Vagina (tissue), 2 donors: ENCODE measurements at regions not wholly inside any gene's neighbourhood (a gene's known extent, or its start where the extent isn't known, plus 50 kb on each side); places are given as distances from the start of the nearest gene placed in this dataset.
"Not testable (repeated sequence)": the region's sequence is repeated elsewhere in the genome, so short reads cannot be mapped to it uniquely, and the experiment has no call there.

Source experiments
- DNase-seq, 2 donors: peaks; one replicate each; pipeline ENCODE4 v3.0.0-alpha.2; 2017; ENCODE audit errors: extremely low spot score in 2 of 2
- H3K27ac ChIP-seq: fragments of 200-600 bp; sonication (generic); one replicate; pipeline ENCODE4 v1.5.1; 2019
- H3K27me3 ChIP-seq: fragments of 200-600 bp; sonication (generic); one replicate; pipeline ENCODE4 v1.5.1; 2019
- H3K36me3 ChIP-seq, 2 donors: fragments of 200-600 bp; sonication (generic); one replicate each; pipeline ENCODE4 v1.5.1; 2017 to 2019
- H3K4me1 ChIP-seq: fragments of 200-600 bp; sonication (generic); one replicate; pipeline ENCODE4 v1.5.1; 2019
- H3K4me3 ChIP-seq, 2 donors: fragments of 200-600 bp; sonication (generic); 1 replicate in 1 of 2; 2 replicates in 1 of 2; pipeline ENCODE4 v1.5.1; 2016 to 2019
- H3K9me3 ChIP-seq: fragments of 200-600 bp; sonication (generic); one replicate; pipeline ENCODE4 v1.5.1; 2019
- POLR2A ChIP-seq, 2 donors: fragments of 450-650 bp; IDR thresholded peaks; one replicate each; pipeline ENCODE4 v1.6.1; 2017; ENCODE audit warnings: antibody characterized with exemption in 2 of 2, mild to moderate bottlenecking in 2 of 2, moderate library complexity in 2 of 2
- POLR2AphosphoS5 ChIP-seq, 2 donors: sonication (generic); formaldehyde crosslinking; IDR thresholded peaks; one replicate each; pipeline ENCODE4 v1.9.0; 2017; ENCODE audit warnings: antibody characterized with exemption in 2 of 2, mild to moderate bottlenecking in 2 of 2, low read depth in 1 of 2; ENCODE audit not compliant: insufficient read depth in 1 of 2
- intact Hi-C: fragments of 100-400 bp; cut with DNase I; formaldehyde crosslinking; loops from one replicate; pipeline ENCODE4 v1.15.1; 2023
- TF ChIP-seq, protein P1 (sequence below), 3 experiments: fragments of 450-650 bp in 2 of 3; fragments of 200-600 bp in 1 of 3; sonication (generic) in 1 of 3; IDR thresholded peaks; one replicate each; pipeline ENCODE4 v1.5.1; 2017 to 2019; ENCODE audit warnings: antibody characterized with exemption in 3 of 3, mild to moderate bottlenecking in 2 of 3, moderate library complexity in 2 of 3

DNA sequence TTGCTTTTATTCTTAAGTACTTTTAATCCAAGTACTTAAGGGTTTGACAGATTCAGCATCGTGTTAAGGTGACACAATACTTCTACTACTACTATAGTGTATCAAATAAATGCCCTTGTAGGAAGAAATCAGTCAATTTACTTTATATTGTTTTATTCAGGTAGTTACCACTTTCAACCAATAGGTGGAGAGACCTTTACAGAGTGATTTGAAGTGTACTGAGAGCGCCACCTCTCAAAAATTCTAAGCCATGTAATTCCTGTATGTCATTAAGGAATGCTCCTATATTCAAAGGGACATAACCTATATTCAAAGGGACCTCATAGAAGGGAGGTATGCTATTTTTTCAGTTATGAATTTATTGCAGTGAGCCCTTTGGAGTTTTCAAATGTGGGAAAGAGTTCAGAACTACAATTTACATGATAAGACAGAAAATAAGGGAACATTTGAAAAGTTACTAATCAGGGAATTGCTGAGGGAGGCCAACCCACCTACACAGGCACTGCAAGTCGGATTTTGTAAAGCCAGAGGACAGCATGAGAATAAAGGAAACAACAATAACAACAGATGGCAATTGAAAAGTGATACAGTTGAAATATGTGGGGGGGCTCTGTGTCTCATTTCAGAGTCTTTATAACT lies 955.6 kb downstream of the TBC1D32 start:
- intact Hi-C loops = no loop called here
- TF ChIP-seq POLR2AphosphoS5 (IDR thresholded peaks at IDR 0.05; ENCODE audit: insufficient read depth in 1 of 2, low read depth in 1 of 2) = no peak
- no peaks in the 10 kb centered on the region for H3K27me3 ChIP-seq
- no peak overlapping the region for H3K27ac ChIP-seq
- no peak overlapping the region for H3K4me3 ChIP-seq
- no peak for DNase-seq
- no peaks in the 10 kb centered on the region for H3K36me3 ChIP-seq
- no peaks in the 10 kb centered on the region for H3K9me3 ChIP-seq
- H3K4me1 ChIP-seq = no peaks in the 10 kb centered on the region

DNA sequence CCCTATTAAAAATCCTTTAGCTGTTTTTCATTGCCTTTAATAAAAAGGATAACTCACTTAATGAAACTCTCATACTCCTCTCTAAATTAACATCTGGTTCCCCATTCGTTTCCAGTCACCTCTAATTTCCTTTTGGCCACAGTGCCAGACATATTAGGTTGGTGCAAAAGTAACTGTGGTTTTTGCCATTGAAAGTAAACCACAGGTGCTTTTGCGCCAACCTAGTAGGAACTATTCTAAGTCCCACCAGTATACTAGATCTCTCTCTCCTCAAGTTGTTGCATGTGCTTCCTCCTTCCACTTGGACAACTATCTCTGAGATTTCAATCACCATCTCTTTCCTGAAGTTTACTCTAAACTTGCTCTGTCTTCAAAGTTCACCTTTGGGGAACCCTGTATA lies 961.1 kb downstream of the TBC1D32 start:
- TF ChIP-seq POLR2A (IDR thresholded peaks at IDR 0.05) (no peak), POLR2AphosphoS5 (IDR thresholded peaks at IDR 0.05; ENCODE audit: insufficient read depth in 1 of 2, low read depth in 1 of 2) (no peak)
- TF ChIP-seq, protein P1, sequence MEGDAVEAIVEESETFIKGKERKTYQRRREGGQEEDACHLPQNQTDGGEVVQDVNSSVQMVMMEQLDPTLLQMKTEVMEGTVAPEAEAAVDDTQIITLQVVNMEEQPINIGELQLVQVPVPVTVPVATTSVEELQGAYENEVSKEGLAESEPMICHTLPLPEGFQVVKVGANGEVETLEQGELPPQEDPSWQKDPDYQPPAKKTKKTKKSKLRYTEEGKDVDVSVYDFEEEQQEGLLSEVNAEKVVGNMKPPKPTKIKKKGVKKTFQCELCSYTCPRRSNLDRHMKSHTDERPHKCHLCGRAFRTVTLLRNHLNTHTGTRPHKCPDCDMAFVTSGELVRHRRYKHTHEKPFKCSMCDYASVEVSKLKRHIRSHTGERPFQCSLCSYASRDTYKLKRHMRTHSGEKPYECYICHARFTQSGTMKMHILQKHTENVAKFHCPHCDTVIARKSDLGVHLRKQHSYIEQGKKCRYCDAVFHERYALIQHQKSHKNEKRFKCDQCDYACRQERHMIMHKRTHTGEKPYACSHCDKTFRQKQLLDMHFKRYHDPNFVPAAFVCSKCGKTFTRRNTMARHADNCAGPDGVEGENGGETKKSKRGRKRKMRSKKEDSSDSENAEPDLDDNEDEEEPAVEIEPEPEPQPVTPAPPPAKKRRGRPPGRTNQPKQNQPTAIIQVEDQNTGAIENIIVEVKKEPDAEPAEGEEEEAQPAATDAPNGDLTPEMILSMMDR (IDR thresholded peaks at IDR 0.05) = no peak
- no peak overlapping the region for H3K27ac ChIP-seq
- DNase-seq = no peak
- no peak overlapping the region for H3K4me3 ChIP-seq
- no peaks in the 10 kb centered on the region for H3K36me3 ChIP-seq
- H3K9me3 ChIP-seq = no peaks in the 10 kb centered on the region
- no peaks in the 10 kb centered on the region for H3K27me3 ChIP-seq
- H3K4me1 ChIP-seq = no peaks in the 10 kb centered on the region
- intact Hi-C loops = no loop called here

DNA sequence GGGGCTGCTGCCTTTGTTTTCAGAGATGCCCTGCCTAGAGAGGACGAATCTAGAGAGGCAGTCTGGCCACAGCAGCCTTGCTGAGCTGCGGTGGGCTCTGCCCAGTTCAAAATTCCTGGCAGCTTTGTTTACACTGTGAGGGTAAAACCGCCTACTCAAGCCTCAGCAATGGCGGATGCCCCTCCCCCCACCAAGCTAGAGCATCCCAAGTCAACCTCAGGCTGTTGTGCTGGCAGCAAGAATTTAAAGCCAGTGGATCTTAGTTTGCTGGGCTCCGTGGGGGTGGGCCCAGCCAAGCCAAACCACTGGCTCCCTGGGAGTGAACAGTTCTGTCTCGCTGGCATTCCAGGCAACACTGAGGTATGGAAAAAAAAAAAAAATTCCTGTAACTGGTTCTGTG lies 970.9 kb downstream of the TBC1D32 start:
- Histone ChIP-seq H3K27ac (no peak overlapping the region), H3K9me3 (no peaks in the 10 kb centered on the region), H3K36me3 (no peaks in the 10 kb centered on the region), H3K4me1 (no peaks in the 10 kb centered on the region), H3K4me3 (no peak overlapping the region), H3K27me3 (no peaks in the 10 kb centered on the region)
- TF ChIP-seq POLR2A (IDR thresholded peaks at IDR 0.05) (no peak), POLR2AphosphoS5 (IDR thresholded peaks at IDR 0.05; ENCODE audit: insufficient read depth in 1 of 2, low read depth in 1 of 2) (no peak)
- TF ChIP-seq, protein P1 (IDR thresholded peaks at IDR 0.05) = no peak
- DNase-seq = no peak
- intact Hi-C loops = no loop called here

DNA sequence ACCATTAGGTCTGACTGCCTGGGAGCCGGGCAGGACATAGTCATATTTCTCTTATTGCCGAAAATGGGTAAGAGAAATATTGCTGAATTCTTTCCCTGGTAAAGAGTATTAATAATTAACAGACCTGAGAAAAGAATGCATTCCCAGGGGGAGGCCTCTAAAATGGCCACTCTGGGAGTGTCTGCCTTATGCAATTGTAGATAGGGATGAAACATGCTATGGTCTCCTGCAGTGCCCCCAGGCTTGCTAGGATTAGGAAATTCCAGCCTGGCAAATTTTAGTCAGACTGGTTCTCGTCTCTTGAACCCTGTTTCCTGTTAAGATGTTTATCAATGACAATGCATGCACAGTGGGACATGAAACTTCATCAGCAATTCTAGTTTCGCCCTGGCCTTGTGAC lies 975.7 kb downstream of the TBC1D32 start:
- DNase-seq, intact Hi-C loops, H3K4me3 ChIP-seq, H3K27me3 ChIP-seq, H3K27ac ChIP-seq, H3K9me3 ChIP-seq, H3K36me3 ChIP-seq, H3K4me1 ChIP-seq: not testable (repeated sequence)

DNA sequence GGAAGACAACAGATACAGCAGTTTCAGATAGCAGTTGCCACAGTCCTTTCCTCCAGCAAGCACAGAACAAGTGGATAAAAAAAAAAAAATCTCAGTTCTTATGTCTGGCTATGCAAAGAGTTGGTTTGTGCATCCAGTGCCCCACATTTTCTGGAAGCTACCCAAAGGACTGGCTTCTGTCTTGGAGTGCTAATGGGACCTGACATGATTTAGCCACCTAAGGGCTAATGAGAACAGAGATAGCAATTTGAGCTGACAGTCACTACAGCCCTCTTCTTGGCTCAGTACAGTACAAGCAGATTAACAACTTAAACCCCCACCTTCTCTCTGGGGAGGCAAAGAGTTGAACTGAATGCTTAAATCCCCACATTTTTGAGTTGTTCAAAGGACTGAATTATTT lies 976.8 kb downstream of the TBC1D32 start:
- H3K27ac ChIP-seq = no peak overlapping the region
- no peaks in the 10 kb centered on the region for H3K27me3 ChIP-seq
- intact Hi-C loops = no loop called here
- TF ChIP-seq, protein P1 (IDR thresholded peaks at IDR 0.05) = no peak
- TF ChIP-seq POLR2A (IDR thresholded peaks at IDR 0.05) (no peak), POLR2AphosphoS5 (IDR thresholded peaks at IDR 0.05; ENCODE audit: insufficient read depth in 1 of 2, low read depth in 1 of 2) (no peak)
- H3K36me3 ChIP-seq = no peaks in the 10 kb centered on the region
- no peaks in the 10 kb centered on the region for H3K4me1 ChIP-seq
- DNase-seq = no peak
- no peaks in the 10 kb centered on the region for H3K9me3 ChIP-seq
- H3K4me3 ChIP-seq = no peak overlapping the region

DNA sequence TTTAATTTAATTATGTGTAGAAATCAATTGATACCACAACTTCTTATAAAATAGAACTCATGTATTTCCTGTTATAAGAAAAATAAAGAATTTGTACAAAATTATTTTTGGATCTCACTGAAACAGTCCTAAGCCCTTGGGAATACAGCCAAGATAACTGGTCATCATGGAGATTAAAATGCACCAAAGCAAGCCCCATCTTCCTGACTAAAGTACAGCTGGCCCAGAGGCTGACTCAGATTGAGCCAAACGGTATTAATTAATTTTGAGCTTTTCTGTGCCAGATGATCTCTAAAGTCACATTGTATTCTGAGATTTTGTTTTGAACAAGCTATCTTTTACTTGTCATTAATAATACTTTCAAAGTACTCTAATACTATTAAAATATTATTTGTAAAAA lies 978.5 kb downstream of the TBC1D32 start:
- Histone ChIP-seq H3K4me1 (no peaks in the 10 kb centered on the region), H3K27me3 (no peaks in the 10 kb centered on the region), H3K27ac (no peak overlapping the region), H3K36me3 (no peaks in the 10 kb centered on the region), H3K9me3 (no peaks in the 10 kb centered on the region), H3K4me3 (no peak overlapping the region)
- intact Hi-C loops = no loop called here
- no peak for DNase-seq
- TF ChIP-seq, protein P1 (IDR thresholded peaks at IDR 0.05) = no peak
- TF ChIP-seq POLR2A (IDR thresholded peaks at IDR 0.05) = no peak
- TF ChIP-seq POLR2AphosphoS5 (IDR thresholded peaks at IDR 0.05; ENCODE audit: insufficient read depth in 1 of 2, low read depth in 1 of 2) = no peak
